IMR-90 (cell line): ENCODE measurements at regions not wholly inside any gene's neighbourhood (a gene's known extent, or its start where the extent isn't known, plus 50 kb on each side); places are given as distances from the start of the nearest gene placed in this dataset.

Source experiments
- ATAC-seq: fragments of 200-7000 bp; cut with Tn5 transposase; 2 replicates; pipeline ENCODE4 v1.9.1; 2020; ENCODE audit warnings: low read depth, mild to moderate bottlenecking, moderate library complexity
- BruUV-seq: library from RNA; stranded (reverse); fragments of 400-500 nt; replicated peaks from 2 replicates; lab custom pipeline; 2021; lab: Mats Ljungman, UMichigan
- CTCF ChIA-PET: fragments of 300-600 bp; formaldehyde crosslinking; extraction: SDS; loops from one replicate; lab custom pipeline; 2021; ENCODE audit warnings: antibody characterized with exemption; lab: Yijun Ruan, JAX
- POLR2A ChIA-PET: fragments of 300-600 bp; sonication (Branson Sonifier 250); formaldehyde crosslinking; loops from one replicate; lab custom pipeline; 2022; ENCODE audit warnings: antibody characterized with exemption; ENCODE audit not compliant: unreplicated experiment; lab: Charles Lee
- DNase-seq: peaks from one replicate; pipeline ENCODE4 v3.0.0; 2013
- H2AFZ ChIP-seq: replicated peaks from 2 replicates; pipeline ENCODE3; 2013; ENCODE audit warnings: low read length, mild to moderate bottlenecking; ENCODE audit not compliant: poor library complexity
- H2AK5ac ChIP-seq: 2 replicates; pipeline ENCODE4 v1.6.1; 2013; ENCODE audit warnings: low read depth, low read length, inconsistent platforms
- H2AK9ac ChIP-seq: replicated peaks from 2 replicates; pipeline ENCODE3; 2013; ENCODE audit warnings: mild to moderate bottlenecking, low read depth, low read length, moderate library complexity; ENCODE audit not compliant: poor library complexity
- H2BK120ac ChIP-seq: 2 replicates; pipeline ENCODE4 v1.6.1; 2013; ENCODE audit warnings: low read depth, low read length, inconsistent platforms
- H2BK15ac ChIP-seq: 3 replicates; pipeline ENCODE4 v1.6.1; 2013; ENCODE audit warnings: low read depth, low read length, inconsistent platforms
- H2BK20ac ChIP-seq: 2 replicates; pipeline ENCODE4 v1.6.1; 2013; ENCODE audit warnings: low read depth, mild to moderate bottlenecking, inconsistent platforms, low read length, moderate library complexity
- H2BK5ac ChIP-seq: 2 replicates; pipeline ENCODE4 v1.6.1; 2013; ENCODE audit warnings: mild to moderate bottlenecking, low read depth, low read length, inconsistent platforms; ENCODE audit not compliant: poor library complexity, severe bottlenecking
- H3K14ac ChIP-seq: replicated peaks from 2 replicates; pipeline ENCODE4 v1.6.1; 2013; ENCODE audit warnings: low read depth, low read length, inconsistent platforms
- H3K18ac ChIP-seq: 2 replicates; pipeline ENCODE4 v1.6.1; 2013; ENCODE audit warnings: low read depth, low read length, control low read depth
- H3K23ac ChIP-seq: 2 replicates; pipeline ENCODE4 v1.6.1; 2013; ENCODE audit warnings: low read depth, low read length, inconsistent platforms
- H3K27ac ChIP-seq: 2 replicates; pipeline ENCODE4 v1.5.1; 2013; ENCODE audit warnings: mild to moderate bottlenecking, control low read depth, low read length; ENCODE audit not compliant: insufficient read depth
- H3K27me3 ChIP-seq: 2 replicates; pipeline ENCODE4 v1.6.1; 2013; ENCODE audit warnings: low read length; ENCODE audit not compliant: control insufficient read depth, insufficient read depth
- H3K36me3 ChIP-seq: 2 replicates; pipeline ENCODE4 v1.6.1; 2013; ENCODE audit warnings: low read length, mixed read lengths; ENCODE audit not compliant: control insufficient read depth, insufficient read depth
- H3K4ac ChIP-seq: 2 replicates; pipeline ENCODE4 v1.6.1; 2013; ENCODE audit warnings: low read depth, low read length, inconsistent platforms
- H3K4me1 ChIP-seq: 2 replicates; pipeline ENCODE4 v1.6.1; 2013; ENCODE audit warnings: low read length, mixed read lengths; ENCODE audit not compliant: control insufficient read depth, insufficient read depth
- H3K4me2 ChIP-seq: 2 replicates; pipeline ENCODE4 v1.6.1; 2013; ENCODE audit warnings: low read depth, mild to moderate bottlenecking, control low read depth, low read length, moderate library complexity
- H3K4me3 ChIP-seq: 2 replicates; pipeline ENCODE4 v1.5.1; 2013; ENCODE audit warnings: low read depth, mild to moderate bottlenecking, control low read depth, low read length, moderate library complexity; ENCODE audit not compliant: insufficient read depth
- H3K56ac ChIP-seq: 2 replicates; pipeline ENCODE4 v1.6.1; 2013; ENCODE audit warnings: low read length, inconsistent platforms; ENCODE audit not compliant: insufficient read depth; ENCODE audit errors: extremely low read depth
- H3K79me1 ChIP-seq, 2 experiments: 2 replicates each; pipeline ENCODE4 v1.6.1; 2013; ENCODE audit warnings: low read length in 2 of 2, inconsistent platforms in 1 of 2, low read depth in 1 of 2
- H3K9ac ChIP-seq: 2 replicates; pipeline ENCODE4 v1.6.1; 2013; ENCODE audit warnings: low read depth, low read length, control low read depth
- H3K9me1 ChIP-seq: 2 replicates; pipeline ENCODE4 v1.6.1; 2013; ENCODE audit warnings: low read length, inconsistent platforms; ENCODE audit not compliant: insufficient read depth
- H3K9me3 ChIP-seq: 2 replicates; pipeline ENCODE4 v1.6.1; 2013; ENCODE audit warnings: low read length; ENCODE audit not compliant: control insufficient read depth, insufficient read depth
- H4K20me1 ChIP-seq: 2 replicates; pipeline ENCODE4 v1.6.1; 2013; ENCODE audit warnings: low read length, inconsistent platforms; ENCODE audit not compliant: insufficient read depth
- H4K5ac ChIP-seq: 2 replicates; pipeline ENCODE4 v1.6.1; 2013; ENCODE audit warnings: mild to moderate bottlenecking, low read depth, low read length, control low read depth
- H4K8ac ChIP-seq, 2 experiments: 2 replicates each; pipeline ENCODE4 v1.6.1; 2013; ENCODE audit warnings: low read depth in 2 of 2, low read length in 2 of 2, control low read depth in 1 of 2, inconsistent platforms in 1 of 2
- H4K91ac ChIP-seq: 2 replicates; pipeline ENCODE4 v1.6.1; 2013; ENCODE audit warnings: low read depth, low read length, inconsistent platforms; ENCODE audit not compliant: insufficient read depth
- BHLHE40 ChIP-seq: fragments of 150-350 bp; IDR thresholded peaks from 2 replicates; pipeline ENCODE4 v1.6.1; 2016; ENCODE audit warnings: mild to moderate bottlenecking, low read depth, low read length
- CEBPB ChIP-seq: IDR thresholded peaks from 2 replicates; pipeline ENCODE4 v1.6.1; 2012; ENCODE audit warnings: low read depth, low read length, improper control_type of control experiment
- CHD1 ChIP-seq: IDR thresholded peaks from 2 replicates; pipeline ENCODE4 v1.6.1; 2012; ENCODE audit warnings: low read depth, low read length, improper control_type of control experiment
- FOS ChIP-seq: fragments of 150-350 bp; IDR thresholded peaks from 2 replicates; pipeline ENCODE4 v1.6.1; 2016; ENCODE audit warnings: low read depth, low read length
- MAFK ChIP-seq: IDR thresholded peaks from 2 replicates; pipeline ENCODE4 v1.6.1; 2012; ENCODE audit warnings: low read depth, low read length, improper control_type of control experiment
- MAZ ChIP-seq: IDR thresholded peaks from 2 replicates; pipeline ENCODE4 v1.6.1; 2012; ENCODE audit warnings: low read depth, mild to moderate bottlenecking, low read length, improper control_type of control experiment, moderate library complexity, borderline replicate concordance
- MXI1 ChIP-seq: IDR thresholded peaks from 2 replicates; pipeline ENCODE4 v1.6.1; 2012; ENCODE audit warnings: low read depth, mild to moderate bottlenecking, low read length, moderate library complexity, borderline replicate concordance
- NFE2L2 ChIP-seq: fragments of 150-350 bp; IDR thresholded peaks from 2 replicates; pipeline ENCODE4 v1.6.1; 2016; ENCODE audit warnings: low read depth, mild to moderate bottlenecking, low read length
- POLR2A ChIP-seq: IDR thresholded peaks from 2 replicates; pipeline ENCODE4 v1.6.1; 2012; ENCODE audit warnings: mild to moderate bottlenecking, low read depth, low read length
- RCOR1 ChIP-seq: IDR thresholded peaks from 2 replicates; pipeline ENCODE4 v1.6.1; 2012; ENCODE audit warnings: mild to moderate bottlenecking, low read length, improper control_type of control experiment; ENCODE audit not compliant: insufficient replicate concordance
- USF2 ChIP-seq: fragments of 150-350 bp; IDR thresholded peaks from 2 replicates; pipeline ENCODE4 v1.6.1; 2017; ENCODE audit warnings: mild to moderate bottlenecking, antibody characterized with exemption, low read length, low read depth
- WGBS, 2 experiments: methylation state at CpG; one replicate each; pipeline versions ENCODE4 v1.1.5 to v1.1.7; 2013; ENCODE audit warnings: missing lambda C conversion rate in 2 of 2; ENCODE audit not compliant: insufficient read length in 1 of 2; ENCODE audit errors: extremely low coverage in 2 of 2; 5-methylcytosine and 5-hydroxymethylcytosine counted together
- dilution Hi-C: fragments of 300-500 bp; cut with HindIII; formaldehyde crosslinking; loops from one replicate; pipeline ENCODE4 v1.14.3; 2018; ENCODE audit warnings: low sequenced_read_pairs; ENCODE audit not compliant: unreplicated experiment
- in situ Hi-C: fragments of 300-500 bp; cut with MboI; formaldehyde crosslinking; loops from 3 replicates; pipeline ENCODE4 v1.14.3; 2019; ENCODE audit warnings: low sequenced_read_pairs, inconsistent platforms, mixed read lengths
- intact Hi-C: fragments of 100-400 bp; cut with micrococcal nuclease; formaldehyde crosslinking; loops from 2 replicates; pipeline ENCODE4 v1.10.0; 2022

DNA sequence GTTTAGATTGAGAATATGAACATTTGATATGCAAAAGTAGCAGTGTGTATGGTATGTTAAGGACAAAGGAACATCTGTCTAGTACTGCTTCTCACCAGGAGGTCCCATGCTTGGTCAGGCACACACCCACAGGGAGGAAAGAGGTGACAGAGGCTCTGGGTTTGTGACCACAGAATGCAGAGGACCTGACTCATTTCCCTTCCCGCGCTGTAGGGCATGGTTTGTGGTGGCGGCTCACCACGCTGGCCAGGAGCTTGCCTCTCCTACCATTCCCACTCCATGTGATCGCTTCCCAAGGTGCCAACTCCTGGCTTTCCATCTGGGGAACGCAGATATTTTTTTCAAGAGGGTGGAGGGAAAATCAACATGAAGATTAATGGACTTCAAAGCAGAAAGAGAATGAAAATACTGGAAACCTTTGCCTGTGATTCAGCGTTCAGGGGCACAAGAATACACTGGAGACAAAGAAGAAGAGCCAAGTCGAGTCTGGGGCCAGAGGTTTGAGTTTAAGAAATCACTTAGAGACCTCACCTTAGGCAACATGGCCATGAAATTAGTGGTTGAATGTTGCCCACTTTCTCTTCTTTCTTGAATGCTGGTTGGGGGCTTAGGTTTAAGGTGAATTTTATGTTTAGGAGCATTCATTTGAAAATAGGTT is 477.8 kb downstream of the CCDC171 start:
- ChIA-PET CTCF (no interaction called here), POLR2A (no interaction called here)

More for the DNA sequence above, 477.8 kb downstream of the CCDC171 start:
- Histone ChIP-seq H3K23ac (peak overlapping the region; percentile 50), H3K56ac (peak overlapping the region; percentile 7; the same call in 1 of the 2 replicates), H3K79me1 (no peaks in the 10 kb centered on the region), H2AK9ac (no peak overlapping the region), H3K9me1 (peaks cover 16% of the 10 kb centered on the region), H2BK5ac (no peak overlapping the region), H3K14ac (peak overlapping the region; percentile 60), H3K18ac (peak overlapping the region; percentile 37), H2BK120ac (peak overlapping the region; percentile 85), H2AFZ (no peak overlapping the region), H2AK5ac (no peak overlapping the region; the same call in 1 of the 2 replicates), H3K36me3 (no peaks in the 10 kb centered on the region), H3K27ac (no peak overlapping the region; the same call in 1 of the 2 replicates), H3K4me3 (no peak overlapping the region), H2BK15ac (peak overlapping the region; percentile 31; the same call in 2 of the 3 replicates), H4K5ac (no peak overlapping the region), H3K4ac (peak overlapping the region; percentile 66; the same call in 1 of the 2 replicates), H3K4me1 (peaks cover 30% of the 10 kb centered on the region), H3K4me2 (no peak overlapping the region), H4K91ac (peak overlapping the region; percentile 75), H4K20me1 (no peaks in the 10 kb centered on the region), H3K27me3 (no peaks in the 10 kb centered on the region), H2BK20ac (peak overlapping the region; percentile 83), H4K8ac (peak overlapping the region; percentile 16 to 54; a peak in 3 of 4 replicates), H3K9ac (no peak overlapping the region), H3K9me3 (peaks cover 4% of the 10 kb centered on the region; the same call in 1 of the 2 replicates)
- no TSS peak for BruUV-seq
- intact Hi-C loops (no loop called here), dilution Hi-C loops (no loop called here), in situ Hi-C loops (no loop called here)
- ATAC-seq (peak; percentile 62), DNase-seq (peak; percentile 96)
- peak; percentile 74 for TF ChIP-seq FOS
- 0 out of 2 replicates have a peak, but pooled peaks have one; percentile 65 for TF ChIP-seq MXI1
- TF ChIP-seq RCOR1 = peak; percentile 97
- peak; percentile 69; the same call in 1 of the 2 replicates for TF ChIP-seq CHD1
- no peak for TF ChIP-seq POLR2A
- TF ChIP-seq CEBPB = no peak
- peak; percentile 59; the same call in 1 of the 2 replicates for TF ChIP-seq USF2
- TF ChIP-seq BHLHE40 = peak; percentile 83
- peak; percentile 26; the same call in 1 of the 2 replicates for TF ChIP-seq MAFK
- no peak for TF ChIP-seq MAZ
- no peak for TF ChIP-seq NFE2L2
- no CpG with 5 or more reads among the region's 8 CpGs for WGBS, 2 experiments
